ENCODE measurements at regions not wholly inside any gene's neighbourhood (a gene's known extent, or its start where the extent isn't known, plus 50 kb on each side); places are given as distances from the start of the nearest gene placed in this dataset.

- no peaks in the 10 kb centered on the region for H3K9me3 ChIP-seq (ENCODE audit: control insufficient read depth in 2 of 2, insufficient read depth in 1 of 2, low read depth in 1 of 2, low read length in 1 of 2)
These were observed 608.1 kb downstream of the HACE1 start for GRCh38 chr6:104251651-104252050.

GRCh38 chr6:104240865-104241264, 618.9 kb downstream of the HACE1 start:
- Histone ChIP-seq H3K36me3 (ENCODE audit: control insufficient read depth in 2 of 2, insufficient read depth in 2 of 2, low read length in 1 of 2) (no peaks in the 10 kb centered on the region), H3K27me3 (ENCODE audit: control insufficient read depth in 1 of 2, insufficient read depth in 2 of 2, low read length in 2 of 2) (no peaks in the 10 kb centered on the region), H3K27ac (ENCODE audit: low read depth in 2 of 2, low read length in 1 of 2) (no peak overlapping the region), H3K4me1 (ENCODE audit: control insufficient read depth in 2 of 2, insufficient read depth in 2 of 2, low read length in 1 of 2) (no peaks in the 10 kb centered on the region), H3K4me3 (ENCODE audit: low read depth in 1 of 2, low read length in 2 of 2) (no peak overlapping the region), H3K9me3 (ENCODE audit: control insufficient read depth in 2 of 2, insufficient read depth in 1 of 2, low read depth in 1 of 2, low read length in 1 of 2) (no peaks in the 10 kb centered on the region)
- 59 to 80% methylated on average over 2 of the region's 2 CpGs for WGBS, 2 donors

More at GRCh38 chr6:104251651-104252050, 608.1 kb downstream of the HACE1 start:
- 68 to 79% methylated on average over 2 of the region's 2 CpGs for WGBS, 2 donors
- no peaks in the 10 kb centered on the region for H3K27me3 ChIP-seq (ENCODE audit: control insufficient read depth in 1 of 2, insufficient read depth in 2 of 2, low read length in 2 of 2)
- H3K36me3 ChIP-seq (ENCODE audit: control insufficient read depth in 2 of 2, insufficient read depth in 2 of 2, low read length in 1 of 2) = no peaks in the 10 kb centered on the region
- H3K4me1 ChIP-seq (ENCODE audit: control insufficient read depth in 2 of 2, insufficient read depth in 2 of 2, low read length in 1 of 2) = peaks cover 0 to 4% of the 10 kb centered on the region in 2 donors
- no peak overlapping the region for H3K4me3 ChIP-seq (ENCODE audit: low read depth in 1 of 2, low read length in 2 of 2)
- H3K27ac ChIP-seq (ENCODE audit: low read depth in 2 of 2, low read length in 1 of 2) = no peak overlapping the region

- no peaks in the 10 kb centered on the region for H3K36me3 ChIP-seq (ENCODE audit: control insufficient read depth in 2 of 2, insufficient read depth in 2 of 2, low read length in 1 of 2)
- H3K4me1 ChIP-seq (ENCODE audit: control insufficient read depth in 2 of 2, insufficient read depth in 2 of 2, low read length in 1 of 2) = no peaks in the 10 kb centered on the region
- H3K9me3 ChIP-seq (ENCODE audit: control insufficient read depth in 2 of 2, insufficient read depth in 1 of 2, low read depth in 1 of 2, low read length in 1 of 2) = no peaks in the 10 kb centered on the region
- no peak overlapping the region for H3K27ac ChIP-seq (ENCODE audit: low read depth in 2 of 2, low read length in 1 of 2)
- no peaks in the 10 kb centered on the region for H3K27me3 ChIP-seq (ENCODE audit: control insufficient read depth in 1 of 2, insufficient read depth in 2 of 2, low read length in 2 of 2)
- WGBS, 2 donors = 71 to 86% methylated on average over 5 of the region's 5 CpGs
- H3K4me3 ChIP-seq (ENCODE audit: low read depth in 1 of 2, low read length in 2 of 2) = no peak overlapping the region
These were observed 619.7 kb downstream of the HACE1 start for GRCh38 chr6:104239971-104240370.

GRCh38 chr6:104229057-104229456, 630.7 kb downstream of the HACE1 start:
- no peak overlapping the region for H3K4me3 ChIP-seq (ENCODE audit: low read depth in 1 of 2, low read length in 2 of 2)
- WGBS, 2 donors = 45 to 57% methylated on average over 3 of the region's 3 CpGs
- no peak overlapping the region for H3K27ac ChIP-seq (ENCODE audit: low read depth in 2 of 2, low read length in 1 of 2)
- H3K4me1 ChIP-seq (ENCODE audit: control insufficient read depth in 2 of 2, insufficient read depth in 2 of 2, low read length in 1 of 2) = no peaks in the 10 kb centered on the region
- H3K27me3 ChIP-seq (ENCODE audit: control insufficient read depth in 1 of 2, insufficient read depth in 2 of 2, low read length in 2 of 2) = no peaks in the 10 kb centered on the region
- no peaks in the 10 kb centered on the region for H3K9me3 ChIP-seq (ENCODE audit: control insufficient read depth in 2 of 2, insufficient read depth in 1 of 2, low read depth in 1 of 2, low read length in 1 of 2)
- H3K36me3 ChIP-seq (ENCODE audit: control insufficient read depth in 2 of 2, insufficient read depth in 2 of 2, low read length in 1 of 2) = no peaks in the 10 kb centered on the region

GRCh38 chr6:104227508-104227907, 632.2 kb downstream of the HACE1 start:
- Histone ChIP-seq H3K9me3 (ENCODE audit: control insufficient read depth in 2 of 2, insufficient read depth in 1 of 2, low read depth in 1 of 2, low read length in 1 of 2) (no peaks in the 10 kb centered on the region), H3K27me3 (ENCODE audit: control insufficient read depth in 1 of 2, insufficient read depth in 2 of 2, low read length in 2 of 2) (no peaks in the 10 kb centered on the region)
- WGBS, 2 donors = 41 to 65% methylated on average over 2 of the region's 2 CpGs

GRCh38 chr6:104226790-104227446, 632.8 kb downstream of the HACE1 start:
- H3K36me3 ChIP-seq (ENCODE audit: control insufficient read depth in 2 of 2, insufficient read depth in 2 of 2, low read length in 1 of 2) = no peaks in the 10 kb centered on the region
- H3K27me3 ChIP-seq (ENCODE audit: control insufficient read depth in 1 of 2, insufficient read depth in 2 of 2, low read length in 2 of 2) = no peaks in the 10 kb centered on the region
- H3K4me1 ChIP-seq (ENCODE audit: control insufficient read depth in 2 of 2, insufficient read depth in 2 of 2, low read length in 1 of 2) = no peaks in the 10 kb centered on the region
- WGBS, 2 donors = 52 to 56% methylated on average over 4 of the region's 4 CpGs
- no peak overlapping the region for H3K4me3 ChIP-seq (ENCODE audit: low read depth in 1 of 2, low read length in 2 of 2)
- H3K9me3 ChIP-seq (ENCODE audit: control insufficient read depth in 2 of 2, insufficient read depth in 1 of 2, low read depth in 1 of 2, low read length in 1 of 2) = no peaks in the 10 kb centered on the region
- H3K27ac ChIP-seq (ENCODE audit: low read depth in 2 of 2, low read length in 1 of 2) = no peak overlapping the region

More at GRCh38 chr6:104227508-104227907, 632.2 kb downstream of the HACE1 start:
- Histone ChIP-seq H3K4me1 (ENCODE audit: control insufficient read depth in 2 of 2, insufficient read depth in 2 of 2, low read length in 1 of 2) (no peaks in the 10 kb centered on the region), H3K36me3 (ENCODE audit: control insufficient read depth in 2 of 2, insufficient read depth in 2 of 2, low read length in 1 of 2) (no peaks in the 10 kb centered on the region), H3K27ac (ENCODE audit: low read depth in 2 of 2, low read length in 1 of 2) (peak overlapping the region in 1 of 2 donors; percentile 10), H3K4me3 (ENCODE audit: low read depth in 1 of 2, low read length in 2 of 2) (no peak overlapping the region)

GRCh38 chr6:104218116-104218515, 641.6 kb downstream of the HACE1 start:
- WGBS, 2 donors = 43 to 52% methylated on average over 3 of the region's 3 CpGs
- Histone ChIP-seq H3K27me3 (ENCODE audit: control insufficient read depth in 1 of 2, insufficient read depth in 2 of 2, low read length in 2 of 2) (no peaks in the 10 kb centered on the region), H3K9me3 (ENCODE audit: control insufficient read depth in 2 of 2, insufficient read depth in 1 of 2, low read depth in 1 of 2, low read length in 1 of 2) (no peaks in the 10 kb centered on the region), H3K4me1 (ENCODE audit: control insufficient read depth in 2 of 2, insufficient read depth in 2 of 2, low read length in 1 of 2) (no peaks in the 10 kb centered on the region), H3K27ac (ENCODE audit: low read depth in 2 of 2, low read length in 1 of 2) (no peak overlapping the region), H3K36me3 (ENCODE audit: control insufficient read depth in 2 of 2, insufficient read depth in 2 of 2, low read length in 1 of 2) (no peaks in the 10 kb centered on the region), H3K4me3 (ENCODE audit: low read depth in 1 of 2, low read length in 2 of 2) (no peak overlapping the region)

- Histone ChIP-seq H3K4me3 (ENCODE audit: low read depth in 1 of 2, low read length in 2 of 2) (no peak overlapping the region), H3K36me3 (ENCODE audit: control insufficient read depth in 2 of 2, insufficient read depth in 2 of 2, low read length in 1 of 2) (no peaks in the 10 kb centered on the region), H3K4me1 (ENCODE audit: control insufficient read depth in 2 of 2, insufficient read depth in 2 of 2, low read length in 1 of 2) (no peaks in the 10 kb centered on the region), H3K27ac (ENCODE audit: low read depth in 2 of 2, low read length in 1 of 2) (no peak overlapping the region), H3K27me3 (ENCODE audit: control insufficient read depth in 1 of 2, insufficient read depth in 2 of 2, low read length in 2 of 2) (no peaks in the 10 kb centered on the region), H3K9me3 (ENCODE audit: control insufficient read depth in 2 of 2, insufficient read depth in 1 of 2, low read depth in 1 of 2, low read length in 1 of 2) (no peaks in the 10 kb centered on the region)
- 63 to 66% methylated on average over 3 of the region's 3 CpGs for WGBS, 2 donors
These were observed 644.8 kb downstream of the HACE1 start for GRCh38 chr6:104214901-104215300.

- Histone ChIP-seq H3K9me3 (ENCODE audit: control insufficient read depth in 2 of 2, insufficient read depth in 1 of 2, low read depth in 1 of 2, low read length in 1 of 2) (no peaks in the 10 kb centered on the region), H3K4me1 (ENCODE audit: control insufficient read depth in 2 of 2, insufficient read depth in 2 of 2, low read length in 1 of 2) (no peaks in the 10 kb centered on the region), H3K27ac (ENCODE audit: low read depth in 2 of 2, low read length in 1 of 2) (no peak overlapping the region), H3K4me3 (ENCODE audit: low read depth in 1 of 2, low read length in 2 of 2) (no peak overlapping the region), H3K36me3 (ENCODE audit: control insufficient read depth in 2 of 2, insufficient read depth in 2 of 2, low read length in 1 of 2) (no peaks in the 10 kb centered on the region), H3K27me3 (ENCODE audit: control insufficient read depth in 1 of 2, insufficient read depth in 2 of 2, low read length in 2 of 2) (no peaks in the 10 kb centered on the region)
- WGBS, 2 donors = 78 to 87% methylated on average over 1 of the region's 1 CpG
These were observed 646.6 kb downstream of the HACE1 start for GRCh38 chr6:104212977-104213668.

GRCh38 chr6:104207635-104208034, 652.1 kb downstream of the HACE1 start:
- Histone ChIP-seq H3K27ac (ENCODE audit: low read depth in 2 of 2, low read length in 1 of 2) (no peak overlapping the region), H3K9me3 (ENCODE audit: control insufficient read depth in 2 of 2, insufficient read depth in 1 of 2, low read depth in 1 of 2, low read length in 1 of 2) (no peaks in the 10 kb centered on the region), H3K36me3 (ENCODE audit: control insufficient read depth in 2 of 2, insufficient read depth in 2 of 2, low read length in 1 of 2) (no peaks in the 10 kb centered on the region), H3K4me1 (ENCODE audit: control insufficient read depth in 2 of 2, insufficient read depth in 2 of 2, low read length in 1 of 2) (no peaks in the 10 kb centered on the region), H3K4me3 (ENCODE audit: low read depth in 1 of 2, low read length in 2 of 2) (no peak overlapping the region), H3K27me3 (ENCODE audit: control insufficient read depth in 1 of 2, insufficient read depth in 2 of 2, low read length in 2 of 2) (no peaks in the 10 kb centered on the region)
